ENCODE measurements at regions not wholly inside any gene's neighbourhood (a gene's known extent, or its start where the extent isn't known, plus 50 kb on each side); places are given as distances from the start of the nearest gene placed in this dataset.
"Not testable (repeated sequence)": the region's sequence is repeated elsewhere in the genome, so short reads cannot be mapped to it uniquely, and the experiment has no call there.

DNA sequence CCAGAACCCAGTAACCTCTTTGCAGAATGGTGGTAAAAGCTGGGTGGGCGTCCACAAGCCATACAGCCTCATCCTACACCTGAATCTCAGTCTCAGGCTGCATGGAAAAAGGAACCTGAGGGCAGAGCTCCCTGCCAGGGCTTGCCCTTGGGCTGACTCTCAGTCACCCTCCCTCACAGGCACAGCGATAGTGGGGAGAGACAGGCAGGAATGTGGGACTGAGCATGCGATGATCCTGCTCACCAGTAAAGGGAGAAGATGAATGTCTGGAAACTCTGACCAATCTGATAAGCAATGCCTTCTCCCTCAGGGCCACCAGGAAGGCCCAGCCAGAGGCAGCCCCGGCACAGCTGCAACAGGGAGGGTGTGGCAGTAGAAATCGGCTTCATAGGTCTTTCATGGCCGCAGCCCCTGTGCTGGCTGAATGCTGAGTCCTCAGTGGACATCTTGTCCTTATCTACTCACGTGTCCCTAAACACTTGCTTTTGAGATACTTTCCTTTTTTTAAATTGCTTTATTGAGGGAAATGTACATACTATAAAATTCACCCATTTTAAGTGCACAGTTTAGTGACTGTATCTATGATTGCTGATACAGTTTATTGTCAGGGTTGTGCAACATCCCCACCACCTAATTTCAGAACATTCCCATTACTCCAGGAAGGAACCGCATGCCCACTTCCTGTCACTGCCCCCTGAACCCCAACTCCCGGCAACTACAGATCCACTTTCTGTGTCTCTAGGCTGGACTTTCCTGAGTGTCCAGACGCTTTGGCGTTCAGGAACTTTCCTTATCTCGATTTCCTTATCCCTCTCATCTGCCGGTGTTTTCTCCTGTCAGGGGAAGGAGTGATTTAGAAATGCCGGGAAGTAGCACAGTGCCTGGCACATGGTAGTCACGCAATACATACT lies 258.1 kb downstream of the PCNX1 start:
- no peak for DNase-seq

DNA sequence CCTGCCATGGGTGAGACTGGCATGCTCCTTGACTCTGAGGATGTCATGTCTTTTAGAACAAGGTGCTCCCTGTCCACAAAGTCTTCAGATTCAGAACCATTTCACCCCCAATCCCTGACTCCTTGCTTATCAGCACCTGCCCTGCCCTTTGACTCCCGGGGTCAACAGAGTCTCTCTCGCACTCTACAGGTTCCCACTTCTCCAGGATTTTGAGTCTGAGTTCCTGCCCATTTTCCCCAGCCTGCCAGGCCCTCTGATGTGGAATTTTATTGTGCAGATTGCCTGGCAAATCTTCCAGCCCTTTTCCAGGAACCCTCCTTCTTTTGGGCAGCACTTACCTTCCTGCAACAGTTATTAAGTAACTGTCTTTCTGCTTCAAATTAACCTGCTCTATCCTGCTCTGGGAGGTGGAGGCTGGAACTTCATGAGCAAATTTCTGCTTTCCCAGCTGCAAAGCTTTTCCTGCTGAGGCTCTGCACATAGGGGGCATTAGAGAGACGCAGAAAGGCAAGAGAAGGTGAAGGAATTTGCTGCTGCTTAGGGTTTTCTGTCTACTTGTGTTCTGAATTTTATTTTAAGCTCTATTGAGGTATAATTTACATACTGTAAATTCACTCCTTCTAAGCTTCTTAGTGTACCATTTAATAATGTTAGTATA lies 259.1 kb downstream of the PCNX1 start:
- peak; percentile 29 for DNase-seq

DNA sequence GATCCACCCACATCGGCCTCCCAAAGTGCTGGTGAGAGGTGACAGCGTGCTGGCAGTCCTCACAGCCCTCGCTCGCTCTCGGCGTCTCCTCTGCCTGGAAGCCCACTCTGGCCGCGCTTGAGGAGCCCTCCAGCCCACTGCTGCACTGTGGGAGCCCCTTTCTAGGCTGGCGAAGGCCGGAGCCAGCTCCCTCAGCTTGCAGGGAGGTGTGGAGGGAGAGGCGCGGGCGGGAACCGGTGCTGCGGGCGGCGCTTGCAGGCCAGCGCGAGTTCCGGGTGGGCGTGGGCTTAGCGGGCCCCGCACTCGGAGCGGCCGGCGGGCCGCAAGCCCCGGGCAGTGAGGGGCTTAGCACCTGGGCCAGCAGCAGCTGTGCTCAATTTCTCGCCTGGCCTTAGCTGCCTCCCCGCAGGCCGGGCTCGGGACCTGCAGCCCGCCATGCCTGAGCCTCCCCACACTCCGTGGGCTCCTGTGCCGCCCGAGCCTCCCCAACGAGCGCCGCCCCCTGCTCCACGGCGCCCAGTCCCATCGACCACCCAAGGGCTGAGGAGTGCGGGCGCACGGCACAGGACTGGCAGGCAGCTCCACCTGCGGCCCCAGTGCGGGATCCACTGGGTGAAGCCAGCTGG lies 260.2 kb downstream of the PCNX1 start:
- DNase-seq: not testable (repeated sequence)

DNA sequence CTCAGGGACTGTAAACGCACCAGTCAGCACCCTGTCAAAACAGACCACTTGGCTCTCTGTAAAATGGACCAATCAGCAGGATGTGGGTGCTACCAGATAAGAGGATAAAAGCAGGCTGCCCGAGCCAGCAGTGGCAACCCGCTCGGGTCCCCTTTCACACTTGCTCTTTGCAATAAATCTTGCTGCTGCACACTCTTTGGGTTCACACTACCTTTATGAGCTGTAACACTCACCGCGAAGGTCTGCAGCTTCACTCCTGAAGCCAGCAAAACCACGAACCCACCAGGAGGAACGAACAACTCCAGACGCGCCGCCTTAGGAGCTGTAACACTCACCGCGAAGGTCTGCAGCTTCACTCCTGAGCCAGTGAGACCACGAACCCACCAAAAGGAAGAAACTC lies 260.9 kb downstream of the PCNX1 start:
- not testable (repeated sequence) for DNase-seq

DNA sequence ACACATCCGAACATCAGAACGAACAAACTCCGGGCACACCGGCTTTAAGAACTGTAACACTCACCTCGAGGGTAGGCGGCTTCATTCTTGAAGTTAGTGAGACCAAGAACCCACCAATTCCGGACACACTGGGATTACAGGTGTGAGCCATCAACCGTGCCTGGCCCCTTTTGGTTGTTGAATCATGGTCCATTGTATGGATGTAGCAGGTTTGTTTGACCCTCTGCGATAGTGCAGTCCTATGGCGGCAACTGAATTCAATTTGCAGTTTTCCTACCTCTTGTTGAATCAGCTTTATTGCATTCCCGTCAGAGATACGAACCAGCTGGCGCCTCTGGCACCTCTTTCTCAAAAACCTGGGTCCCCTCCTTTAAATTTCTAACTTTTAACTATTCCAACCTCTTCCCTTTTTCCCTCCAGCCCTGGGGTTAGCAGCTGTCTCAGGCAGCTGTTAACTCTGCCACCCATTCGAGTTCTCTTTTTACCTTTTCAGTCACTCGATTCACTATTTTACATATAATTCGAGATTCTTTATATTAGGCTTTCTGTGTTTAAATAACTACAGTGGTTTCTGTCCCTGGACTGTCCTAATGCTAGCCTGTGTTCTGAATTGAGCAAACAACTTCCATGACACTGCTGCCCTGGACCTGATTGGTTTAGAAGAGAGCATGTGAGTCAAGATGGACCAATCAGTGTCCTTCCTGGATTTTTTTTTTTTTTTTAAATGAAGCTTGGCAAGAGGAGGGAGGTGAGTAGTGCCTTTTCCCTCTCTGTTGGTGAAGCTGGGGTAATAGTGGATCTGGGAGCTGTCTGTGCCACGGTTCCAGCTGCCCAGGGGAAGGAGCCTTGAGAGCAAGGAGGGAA lies 261.5 kb downstream of the PCNX1 start:
- DNase-seq: no peak

DNA sequence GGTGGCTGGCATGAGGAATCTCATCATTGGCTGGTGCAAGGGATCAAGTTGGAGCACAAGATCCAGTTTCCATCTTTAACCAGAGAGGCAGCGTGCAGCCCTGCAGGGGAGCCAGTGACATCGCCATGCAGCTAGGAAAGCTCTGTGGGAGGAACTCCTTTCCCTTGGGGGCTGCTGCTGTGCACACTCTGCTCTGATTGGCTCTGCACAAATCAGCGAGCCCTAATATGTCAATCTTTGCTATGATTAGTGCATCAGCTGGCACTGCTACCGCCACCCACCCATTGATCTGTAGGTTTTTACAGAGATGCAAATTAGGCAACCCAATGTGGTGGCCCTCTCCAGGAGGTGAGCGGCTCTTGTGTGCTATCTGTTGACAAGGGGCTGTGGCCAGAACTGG lies 262.6 kb downstream of the PCNX1 start:
- DNase-seq: no peak

DNA sequence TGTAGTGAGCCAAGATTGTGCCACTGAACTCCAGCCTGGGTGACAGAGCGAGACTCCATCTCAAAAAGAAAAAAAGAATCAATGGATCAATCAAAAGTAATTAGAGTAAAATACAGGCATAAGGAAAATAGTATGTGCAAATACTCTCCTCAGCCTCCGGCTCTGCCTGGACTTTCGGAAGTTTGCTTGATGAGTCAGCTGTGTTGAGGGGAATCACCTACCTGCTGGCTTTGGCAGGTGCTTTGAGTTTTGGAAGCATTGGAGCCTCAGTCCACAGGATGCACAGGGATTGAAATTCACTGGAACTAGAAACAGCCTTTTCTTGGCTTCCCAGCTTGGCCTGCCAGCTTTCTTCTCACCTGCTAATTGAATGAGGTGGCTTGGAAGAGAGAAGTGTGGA lies 268.2 kb downstream of the PCNX1 start:
- no peak for DNase-seq

DNA sequence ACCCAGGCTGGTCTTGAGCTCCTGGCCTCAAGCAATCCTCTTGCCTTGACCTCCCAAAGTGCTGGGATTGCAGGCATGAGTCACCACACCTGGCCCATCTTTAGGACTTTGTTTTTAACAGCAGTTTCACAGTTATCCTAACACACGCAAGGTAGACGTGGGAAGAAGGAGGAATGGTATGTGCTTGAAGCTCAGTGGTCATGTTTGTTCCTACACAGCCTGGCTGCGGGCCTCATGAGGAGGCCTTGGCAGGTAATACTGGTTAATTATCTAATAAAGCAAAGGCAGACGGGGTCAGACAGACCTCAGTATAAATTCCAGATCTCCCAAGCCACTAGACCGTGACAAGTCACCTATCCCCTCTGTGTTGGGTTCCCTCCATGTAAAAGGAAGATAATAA lies 271.8 kb downstream of the PCNX1 start:
- no peak for DNase-seq

DNA sequence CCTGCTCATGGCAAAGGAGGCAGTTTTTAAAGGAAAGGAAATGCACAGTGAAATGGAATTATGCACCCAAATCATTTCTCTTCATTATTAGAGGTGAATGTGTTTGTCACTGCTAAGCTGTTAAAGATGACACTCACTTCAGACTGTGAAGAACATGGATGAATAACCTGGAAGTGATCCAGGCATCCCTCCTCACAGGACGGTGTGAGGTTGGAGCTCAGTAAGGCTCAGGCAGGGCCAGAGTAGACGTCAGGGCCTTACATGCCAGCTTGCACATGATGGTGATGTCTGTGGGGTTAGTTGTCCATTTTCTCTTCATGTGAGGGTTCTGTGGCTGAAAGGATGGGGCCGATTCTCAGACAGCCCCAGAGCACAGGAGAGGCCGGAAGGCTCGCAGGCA lies 273.1 kb downstream of the PCNX1 start:
- no peak for DNase-seq

DNA sequence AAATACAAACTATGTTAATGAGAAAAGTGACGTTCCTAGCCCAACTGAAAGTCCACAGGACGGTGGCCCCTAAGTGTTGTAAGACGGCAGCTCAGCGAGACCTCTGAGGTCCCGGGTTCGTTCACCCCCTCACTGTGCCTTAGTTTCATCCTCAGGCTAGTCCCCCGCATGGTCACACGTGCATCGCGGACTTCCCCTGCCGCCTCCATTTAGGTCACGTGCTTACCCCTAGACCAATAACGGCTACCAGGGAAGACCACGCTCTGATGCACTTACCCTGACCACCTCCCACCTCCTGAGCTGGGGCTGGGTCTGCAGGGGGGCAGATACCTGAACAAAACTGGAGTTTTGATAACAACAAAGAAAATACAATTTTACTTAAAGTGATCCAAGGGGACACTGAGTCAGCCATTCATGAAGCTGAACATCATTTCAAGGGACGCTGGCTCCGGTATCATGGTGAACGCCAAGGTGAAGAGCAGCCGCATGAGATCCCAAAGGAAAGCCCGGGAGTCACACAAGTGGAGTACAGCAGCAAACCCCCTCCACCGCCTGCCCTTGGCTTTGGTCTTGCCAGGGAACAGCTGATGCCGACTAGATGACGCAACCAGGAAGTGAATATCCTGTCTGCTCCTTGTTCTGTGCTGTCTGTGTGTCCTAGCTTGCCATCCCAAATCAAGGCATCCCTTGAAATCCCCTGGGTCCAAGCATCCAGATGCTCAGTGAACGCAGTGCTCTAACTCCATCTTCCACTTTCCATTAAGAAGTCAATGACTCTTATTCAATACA lies 274.1 kb downstream of the PCNX1 start:
- no peak for DNase-seq

DNA sequence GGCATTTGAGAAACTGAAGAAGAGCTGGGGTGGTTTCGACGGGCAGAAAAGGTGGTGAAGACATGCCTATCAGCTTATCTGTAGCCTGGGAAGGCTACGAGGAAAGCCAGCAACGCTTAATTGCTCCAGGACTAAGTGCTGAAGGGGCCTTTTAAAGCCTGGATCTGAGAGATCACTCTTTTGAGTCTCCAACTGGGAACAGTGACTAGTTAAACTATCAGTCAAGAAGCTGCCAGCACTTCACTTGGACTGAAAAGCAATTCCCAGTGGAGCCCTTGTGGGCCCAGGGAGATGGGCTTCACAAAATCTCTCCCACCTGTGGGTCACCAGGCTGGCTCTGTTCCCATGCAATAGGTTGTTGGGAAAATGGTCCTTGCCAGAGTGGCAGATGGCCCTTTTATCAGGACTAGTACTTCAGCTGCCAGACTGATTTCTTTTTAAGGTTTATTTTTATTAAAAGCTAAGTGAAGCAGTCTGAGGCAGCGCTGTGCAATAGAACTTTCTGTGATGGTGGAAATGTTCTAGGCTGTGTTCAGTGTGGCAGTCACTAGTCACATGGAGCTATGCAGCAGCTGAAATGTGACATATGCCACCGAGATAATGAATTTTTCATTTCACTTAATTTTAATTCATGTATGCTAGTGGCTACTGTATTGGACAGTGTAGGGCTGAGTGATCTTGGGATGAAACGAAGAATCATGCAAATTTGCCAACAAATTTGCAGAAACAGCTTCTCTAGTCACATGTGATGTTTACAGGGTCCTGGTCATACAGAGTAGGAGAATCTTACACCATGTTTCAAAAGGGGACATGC lies 276.8 kb downstream of the PCNX1 start:
- DNase-seq: no peak

DNA sequence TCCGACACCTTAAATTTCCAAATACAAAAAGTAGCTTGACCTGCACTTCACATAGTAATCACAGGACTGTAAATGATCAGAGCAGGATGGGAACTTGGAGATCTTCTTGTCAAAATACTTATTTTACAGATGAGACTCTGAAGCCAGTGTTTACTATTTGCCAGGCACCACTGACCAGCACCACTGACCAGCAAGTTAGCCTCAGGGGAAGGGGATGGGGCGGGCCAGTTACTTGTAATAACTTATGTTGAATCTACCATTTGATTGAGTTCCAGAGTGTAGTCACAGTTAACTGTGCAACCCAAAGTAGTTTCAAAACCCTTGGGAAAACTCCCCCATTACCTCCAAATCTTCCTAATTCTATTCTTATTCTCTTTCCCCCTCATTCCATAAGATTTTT lies 278.4 kb downstream of the PCNX1 start:
- no peak for DNase-seq

DNA sequence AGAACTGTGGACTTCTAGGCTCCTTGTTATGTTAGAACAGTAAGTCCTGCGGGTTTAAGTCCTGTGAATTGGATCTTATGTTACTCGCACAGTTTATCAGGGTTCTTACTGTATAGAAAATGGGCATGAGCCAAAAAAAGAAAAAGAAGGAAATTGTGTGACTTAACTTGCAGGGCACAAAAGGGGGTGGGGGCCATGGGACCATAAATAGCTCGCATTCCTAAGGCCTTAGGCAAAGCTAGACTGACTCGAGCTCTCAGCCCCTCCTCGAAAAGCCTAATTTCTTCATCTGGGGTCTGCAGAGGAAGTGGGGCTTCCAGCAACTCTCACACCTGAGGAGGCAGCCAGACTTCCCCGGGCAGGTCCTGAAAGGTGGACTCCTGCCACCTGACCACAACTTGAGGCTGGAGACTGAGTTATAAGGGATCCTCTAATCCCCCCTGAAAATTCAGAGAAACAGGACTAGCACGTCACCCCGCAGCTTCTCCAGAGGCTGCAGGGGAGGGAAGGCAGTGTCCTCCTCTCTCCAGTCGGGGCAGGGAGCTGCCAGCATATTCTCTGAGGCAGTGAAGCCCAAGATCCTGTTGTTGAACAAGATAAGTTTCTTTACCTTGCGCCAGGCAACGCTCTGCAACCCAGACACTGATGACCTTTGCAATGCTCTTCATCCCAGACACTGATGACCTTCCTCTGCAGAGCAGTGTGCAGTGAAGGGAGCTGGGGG lies 280.5 kb downstream of the PCNX1 start:
- no peak for DNase-seq

DNA sequence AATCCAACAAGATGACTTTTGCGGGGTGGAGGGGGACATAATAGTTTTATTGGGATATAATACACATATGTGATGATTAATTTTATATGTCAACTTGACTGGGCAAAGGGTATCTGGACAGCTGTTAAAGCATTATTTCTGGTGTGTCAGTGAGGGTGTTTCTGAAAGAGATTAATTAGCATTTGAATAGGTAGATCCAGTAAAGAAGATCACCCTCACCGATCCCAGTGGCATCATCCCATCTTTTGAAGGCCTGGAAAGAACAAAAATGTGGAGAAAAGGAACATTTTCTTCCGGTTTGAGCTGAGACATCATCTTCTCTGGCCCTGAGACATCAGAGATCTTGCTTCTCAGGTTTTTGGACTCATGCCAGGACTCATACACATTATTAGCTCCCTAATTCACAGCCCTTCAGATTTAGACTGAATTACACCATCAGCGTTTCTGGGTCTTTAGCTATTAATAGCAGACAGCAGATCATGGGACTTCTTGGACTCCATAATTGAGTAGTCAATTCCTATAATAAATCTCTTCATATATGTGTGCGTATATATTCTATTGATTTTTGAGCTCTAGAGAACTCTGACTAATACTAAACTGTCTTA lies 283.6 kb downstream of the PCNX1 start:
- no peak for DNase-seq

DNA sequence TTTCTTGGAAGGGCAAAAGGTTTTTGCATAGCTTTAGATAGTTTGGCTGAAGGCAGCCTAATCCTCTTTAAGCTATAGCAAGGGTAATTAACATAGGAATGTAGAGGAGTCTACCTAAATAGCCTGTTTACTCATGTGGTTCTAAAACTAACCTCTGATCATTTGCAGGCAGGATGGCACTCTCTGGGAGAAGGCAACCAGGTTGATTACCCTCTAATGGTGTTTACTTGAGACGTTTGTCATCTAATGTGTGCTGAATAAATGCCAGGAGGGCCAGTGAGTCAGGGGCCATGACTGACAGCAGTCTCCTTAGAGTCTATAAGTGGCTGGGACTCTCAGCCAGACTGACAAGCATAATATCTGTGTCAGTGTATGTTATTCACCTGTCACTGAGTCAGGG lies 286.4 kb downstream of the PCNX1 start:
- DNase-seq: no peak

DNA sequence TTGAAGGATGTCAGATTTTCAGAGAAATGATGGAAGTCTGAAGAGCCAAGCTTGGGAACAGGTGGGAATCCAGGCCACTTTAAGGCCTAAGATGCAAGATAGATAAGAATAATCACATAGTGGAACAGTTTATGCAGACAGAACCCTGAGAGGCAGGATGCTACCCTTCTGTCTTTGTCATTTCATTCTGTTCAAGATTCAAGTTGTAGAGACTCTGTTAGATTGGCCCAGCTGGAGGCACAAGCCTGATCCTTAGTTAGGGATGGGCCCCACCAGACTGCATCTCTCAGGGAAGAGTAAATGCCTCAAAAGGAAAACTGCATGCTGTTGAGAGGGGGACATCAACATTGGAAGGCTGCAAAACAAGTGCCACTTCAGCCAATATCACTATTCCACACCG lies 287.0 kb downstream of the PCNX1 start:
- DNase-seq: no peak

DNA sequence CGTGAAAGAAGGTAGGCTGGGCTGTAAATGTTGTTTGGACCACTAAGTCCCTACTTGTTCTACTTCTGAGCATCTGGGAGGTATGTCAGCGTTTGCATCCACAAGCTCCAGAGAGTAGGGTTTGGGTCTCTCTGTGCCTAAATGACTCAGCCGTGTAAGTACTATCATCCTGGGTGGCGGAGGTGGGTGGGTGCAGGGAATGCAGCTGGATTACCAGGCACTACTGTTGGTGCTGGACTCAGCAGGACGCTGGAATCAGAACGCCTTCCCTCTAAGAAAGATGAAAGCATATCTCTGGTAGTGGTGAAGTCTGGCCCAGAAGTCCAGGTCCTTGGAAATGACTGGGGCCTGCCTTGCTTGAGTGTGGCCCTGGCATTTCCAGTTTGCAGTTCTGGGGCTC lies 289.7 kb downstream of the PCNX1 start:
- no peak for DNase-seq

DNA sequence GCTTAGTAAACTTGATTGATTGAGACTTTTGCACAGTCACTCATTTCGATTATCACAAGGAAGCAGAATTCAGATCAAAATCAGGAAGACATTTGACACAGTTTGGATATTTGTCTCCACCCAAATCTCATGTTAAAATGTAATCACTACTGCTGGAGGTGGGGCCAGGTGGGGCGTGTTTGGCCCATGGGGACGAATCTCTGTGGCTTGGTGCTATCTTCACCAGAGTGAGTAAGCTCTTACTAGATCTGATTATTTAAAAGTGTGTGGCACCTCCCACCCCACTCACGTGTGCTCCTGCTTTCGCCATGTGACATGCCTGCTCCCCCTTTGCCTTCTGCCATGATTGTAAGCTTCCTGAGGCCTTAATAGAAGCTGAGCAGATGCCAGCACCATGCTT lies 291.4 kb downstream of the PCNX1 start:
- no peak for DNase-seq

DNA sequence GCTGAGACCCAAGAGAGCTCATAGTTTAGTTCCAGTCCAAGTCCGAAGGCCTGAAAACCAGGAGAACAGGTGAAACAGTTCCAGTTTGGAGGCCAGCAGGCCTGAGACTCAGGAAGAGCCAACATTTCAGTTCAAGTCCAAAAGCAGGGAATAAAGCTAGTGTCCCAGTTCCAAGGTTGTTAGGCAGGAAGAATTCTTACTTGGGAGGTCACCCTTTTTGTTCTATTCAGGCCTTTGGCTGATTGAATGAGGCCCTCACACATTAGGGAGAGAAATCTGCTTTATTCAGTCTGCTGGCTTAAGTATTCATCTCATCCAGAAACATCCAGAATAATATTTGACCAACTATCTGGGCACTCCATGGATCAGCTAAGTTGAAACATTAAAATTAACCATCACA lies 294.6 kb downstream of the PCNX1 start:
- DNase-seq: no peak

DNA sequence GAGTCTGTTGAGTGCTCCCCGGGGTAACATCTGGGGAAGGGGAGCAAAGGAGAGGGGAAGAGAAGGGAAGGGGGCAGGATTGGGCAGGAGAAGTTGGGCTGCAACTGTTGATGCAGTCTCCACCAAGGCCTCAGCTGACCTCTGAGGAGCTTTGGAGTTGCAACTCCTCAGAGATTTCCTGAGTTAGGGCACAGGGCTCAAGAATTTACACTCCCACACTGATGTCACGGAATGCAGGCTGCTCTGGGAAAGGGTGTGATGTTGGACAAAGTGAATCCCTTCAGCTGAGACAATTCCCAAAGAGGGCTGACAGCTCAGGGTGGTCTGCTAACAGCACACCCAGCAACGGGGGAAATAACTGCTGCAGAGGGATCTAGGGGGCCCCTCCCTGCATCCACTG lies 295.6 kb downstream of the PCNX1 start:
- no peak for DNase-seq

All from NCI-H1436 (cell line).